Ovary (tissue), 3 donors: ENCODE measurements at regions not wholly inside any gene's neighbourhood (a gene's known extent, or its start where the extent isn't known, plus 50 kb on each side); places are given as distances from the start of the nearest gene placed in this dataset.

Source experiments
- EP300 ChIP-seq: sonication (generic); formaldehyde crosslinking; IDR thresholded peaks from one replicate; pipeline ENCODE4 v1.6.1; 2017; ENCODE audit warnings: antibody characterized with exemption
- TF ChIP-seq, protein P1 (sequence below), 3 donors: fragments of 450-650 bp in 2 of 3; fragments of 200-600 bp in 1 of 3; IDR thresholded peaks; one replicate each; pipeline versions ENCODE4 v1.5.1 to v1.8.0; 2016 to 2022; ENCODE audit warnings: antibody characterized with exemption in 3 of 3, mild to moderate bottlenecking in 1 of 3
- donor health status: DM: no; HTN: no; CAD: no.

GRCh38 chr14:61631045-61631687, 64.1 kb upstream of the HIF1A start:
- TF ChIP-seq, protein P1, sequence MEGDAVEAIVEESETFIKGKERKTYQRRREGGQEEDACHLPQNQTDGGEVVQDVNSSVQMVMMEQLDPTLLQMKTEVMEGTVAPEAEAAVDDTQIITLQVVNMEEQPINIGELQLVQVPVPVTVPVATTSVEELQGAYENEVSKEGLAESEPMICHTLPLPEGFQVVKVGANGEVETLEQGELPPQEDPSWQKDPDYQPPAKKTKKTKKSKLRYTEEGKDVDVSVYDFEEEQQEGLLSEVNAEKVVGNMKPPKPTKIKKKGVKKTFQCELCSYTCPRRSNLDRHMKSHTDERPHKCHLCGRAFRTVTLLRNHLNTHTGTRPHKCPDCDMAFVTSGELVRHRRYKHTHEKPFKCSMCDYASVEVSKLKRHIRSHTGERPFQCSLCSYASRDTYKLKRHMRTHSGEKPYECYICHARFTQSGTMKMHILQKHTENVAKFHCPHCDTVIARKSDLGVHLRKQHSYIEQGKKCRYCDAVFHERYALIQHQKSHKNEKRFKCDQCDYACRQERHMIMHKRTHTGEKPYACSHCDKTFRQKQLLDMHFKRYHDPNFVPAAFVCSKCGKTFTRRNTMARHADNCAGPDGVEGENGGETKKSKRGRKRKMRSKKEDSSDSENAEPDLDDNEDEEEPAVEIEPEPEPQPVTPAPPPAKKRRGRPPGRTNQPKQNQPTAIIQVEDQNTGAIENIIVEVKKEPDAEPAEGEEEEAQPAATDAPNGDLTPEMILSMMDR (IDR thresholded peaks at IDR 0.05): no peak
- TF ChIP-seq EP300: no peak
